GM12872 (cell line): ENCODE measurements at regions not wholly inside any gene's neighbourhood (a gene's known extent, or its start where the extent isn't known, plus 50 kb on each side); places are given as distances from the start of the nearest gene placed in this dataset.

Source experiments
- CTCF ChIP-seq: IDR thresholded peaks from 3 replicates; pipeline ENCODE4 v1.5.1; 2011; ENCODE audit warnings: low read depth, mild to moderate bottlenecking, low read length, moderate library complexity; ENCODE audit not compliant: insufficient read depth

GRCh38 chr18:10131460-10132395, 217.9 kb downstream of the VAPA start:
- TF ChIP-seq CTCF = no peak

GRCh38 chr18:10133516-10133915, 219.7 kb downstream of the VAPA start:
- no peak for TF ChIP-seq CTCF

- TF ChIP-seq CTCF = no peak
Measured at GRCh38 chr18:10134204-10134603, 220.4 kb downstream of the VAPA start.

- TF ChIP-seq CTCF = no peak
Measured at GRCh38 chr18:10135302-10135926, 221.6 kb downstream of the VAPA start.

GRCh38 chr18:10138719-10139118, 224.9 kb downstream of the VAPA start:
- no peak for TF ChIP-seq CTCF

GRCh38 chr18:10139783-10140410, 226.1 kb downstream of the VAPA start:
- TF ChIP-seq CTCF = no peak

GRCh38 chr18:10140461-10141282, 226.9 kb downstream of the VAPA start:
- TF ChIP-seq CTCF = no peak
